Heart left ventricle (tissue), 13 donors: ENCODE measurements at regions not wholly inside any gene's neighbourhood (a gene's known extent, or its start where the extent isn't known, plus 50 kb on each side); places are given as distances from the start of the nearest gene placed in this dataset.

ENCODE experiments used
- CTCF ChIP-seq, 12 donors: fragments of 200-600 bp; sonication (generic) in 4 of 12; IDR thresholded peaks; one replicate each; pipeline versions ENCODE4 v1.5.0 to v1.8.0; 2018 to 2022; ENCODE audit warnings: antibody characterized with exemption in 12 of 12, mild to moderate bottlenecking in 5 of 12
- POLR2A ChIP-seq, 2 donors: fragments of 450-650 bp; IDR thresholded peaks; one replicate each; pipeline ENCODE4 v1.6.1; 2017; ENCODE audit warnings: antibody characterized with exemption in 2 of 2, mild to moderate bottlenecking in 2 of 2, moderate library complexity in 2 of 2
- donor health status: ischemic (EF 13 %, LVEDD 7.1; RV severe dilation, severe dysfunction).
- donor health status: DM: no; HTN: yes; CAD: no.
- donor health status: DM: no; HTN: no; CAD: no.
- donor health status: ischemic (EF 25% LVEDD 6.9; RV normal size, moderate dysfunction).
- donor health status: ischemic (EF 25% LVEDD 5.7; RV mildly dilated, moderate dysfunction).
- donor health status: ischemic (EF 35%, LVEDD 5.7; RV mildly dilated, moderate dysfunction).
- donor health status: nonischemic (EF 11% LVEDD 7.7; RV severe dilation, severe dysfunction).
- donor health status: DM: yes; HTN: yes; CAD: no.
- donor health status: PGD.
- donor health status: ischemic (EF 29% LVEDD 5.4; RV normal size, mild dysfunction).
- donor health status: nonischemic (EF 23%, LVEDD 6.1; RV moderate dilation, normal function).

- TF ChIP-seq CTCF (IDR thresholded peaks at IDR 0.05) (no peak), POLR2A (IDR thresholded peaks at IDR 0.05) (no peak)
Measured at GRCh38 chrY:16572061-16572460, 1308.0 kb downstream of the CDY2B start.
